Karpas-422 (cell line): ENCODE measurements at regions not wholly inside any gene's neighbourhood (a gene's known extent, or its start where the extent isn't known, plus 50 kb on each side); places are given as distances from the start of the nearest gene placed in this dataset.

Source experiments
- DNase-seq: peaks from one replicate; pipeline ENCODE4 v3.0.0-alpha.2; 2015
- H2AFZ ChIP-seq: fragments of 200-600 bp; sonication (generic); 2 replicates; pipeline ENCODE4 v1.6.1; 2014; ENCODE audit warnings: antibody characterized with exemption, low read length, mixed read lengths
- H3K27ac ChIP-seq: fragments of 200-600 bp; sonication (generic); 2 replicates; pipeline ENCODE4 v1.5.1; 2014; ENCODE audit warnings: mild to moderate bottlenecking, low read length, moderate library complexity
- H3K27me3 ChIP-seq: fragments of 200-600 bp; sonication (generic); 2 replicates; pipeline ENCODE4 v1.6.1; 2014; ENCODE audit warnings: low read length, mixed read lengths
- H3K36me3 ChIP-seq: fragments of 200-600 bp; sonication (generic); 2 replicates; pipeline ENCODE4 v1.6.1; 2014; ENCODE audit warnings: low read length, mixed read lengths; ENCODE audit not compliant: insufficient read depth
- H3K4me1 ChIP-seq: fragments of 200-600 bp; sonication (generic); 2 replicates; pipeline ENCODE4 v1.6.1; 2014; ENCODE audit warnings: mild to moderate bottlenecking, low read length, mixed read lengths
- H3K4me2 ChIP-seq: fragments of 200-600 bp; sonication (generic); 2 replicates; pipeline ENCODE4 v1.6.1; 2014; ENCODE audit warnings: low read length, low read depth, mild to moderate bottlenecking; ENCODE audit not compliant: poor library complexity, severe bottlenecking
- H3K4me3 ChIP-seq: fragments of 200-600 bp; sonication (generic); 2 replicates; pipeline ENCODE4 v1.5.1; 2014; ENCODE audit warnings: mild to moderate bottlenecking, antibody characterized with exemption, low read length, mixed read lengths
- H3K79me2 ChIP-seq: fragments of 200-600 bp; sonication (generic); 2 replicates; pipeline ENCODE4 v1.6.1; 2014; ENCODE audit warnings: mild to moderate bottlenecking, low read length, mixed read lengths
- H3K9ac ChIP-seq: fragments of 200-600 bp; sonication (generic); 2 replicates; pipeline ENCODE4 v1.6.0; 2014; ENCODE audit warnings: low read length
- H3K9me2 ChIP-seq: fragments of 200-600 bp; sonication (generic), shearing (Covaris generic); replicated peaks from 2 replicates; pipeline ENCODE4 v1.6.0; 2014; ENCODE audit warnings: mild to moderate bottlenecking, low read length, moderate library complexity; ENCODE audit not compliant: insufficient read depth
- H3K9me3 ChIP-seq: fragments of 300-700, 200-600 bp; sonication (generic); 2 replicates; pipeline ENCODE4 v1.6.1; 2014; ENCODE audit warnings: low read length, mixed read lengths
- H4K20me1 ChIP-seq: fragments of 200-600 bp; sonication (generic); 2 replicates; pipeline ENCODE4 v1.6.1; 2014; ENCODE audit warnings: mild to moderate bottlenecking, antibody characterized with exemption, low read length, low read depth; ENCODE audit not compliant: insufficient read depth

DNA sequence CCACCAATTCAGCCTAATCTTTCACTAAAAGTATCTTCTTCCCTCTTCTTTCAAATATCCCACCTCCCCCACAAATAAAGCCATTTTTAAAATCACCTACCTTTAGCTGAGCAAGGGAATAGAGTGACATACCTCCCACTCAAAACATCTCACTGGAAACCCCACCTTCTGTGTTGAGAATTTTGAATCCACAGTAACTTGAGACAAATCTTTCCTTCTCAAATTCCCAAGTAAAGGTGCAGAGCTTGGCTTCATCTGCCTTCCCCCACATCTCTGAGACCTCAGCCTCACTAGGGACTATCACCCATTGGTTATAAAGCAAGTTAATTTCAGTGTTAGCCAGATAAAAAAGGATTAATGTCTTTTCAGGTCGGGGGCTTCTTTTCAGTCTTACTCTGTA lies 180.4 kb downstream of the INO80D start:
- Histone ChIP-seq H3K9me2 (no peaks in the 10 kb centered on the region), H3K9me3 (no peaks in the 10 kb centered on the region), H4K20me1 (no peaks in the 10 kb centered on the region), H3K4me3 (no peak overlapping the region), H3K27ac (no peak overlapping the region), H3K79me2 (no peaks in the 10 kb centered on the region), H2AFZ (no peak overlapping the region), H3K36me3 (no peaks in the 10 kb centered on the region), H3K4me1 (no peaks in the 10 kb centered on the region), H3K4me2 (no peak overlapping the region), H3K9ac (no peak overlapping the region), H3K27me3 (no peaks in the 10 kb centered on the region)
- DNase-seq = no peak

DNA sequence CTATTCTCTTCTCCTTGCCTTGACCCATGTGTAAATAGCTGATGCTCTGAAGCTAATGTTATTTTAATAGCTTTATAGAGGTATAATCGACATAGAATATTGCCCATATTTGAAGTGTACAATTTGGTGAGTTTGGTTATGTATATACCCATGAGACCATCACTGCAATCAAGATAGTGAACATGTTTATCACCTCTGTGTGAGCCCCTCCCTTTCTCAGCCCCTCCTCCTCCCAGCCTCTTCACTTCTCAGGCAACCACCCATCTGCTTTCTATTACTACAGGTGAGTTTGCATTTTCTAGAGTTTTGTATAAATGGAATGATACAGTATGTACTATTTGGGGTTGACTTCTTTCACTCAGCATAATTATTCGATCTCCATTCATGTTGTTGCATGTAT lies 181.1 kb downstream of the INO80D start:
- H3K4me2 ChIP-seq = no peak overlapping the region
- no peaks in the 10 kb centered on the region for H3K9me3 ChIP-seq
- H3K27ac ChIP-seq = no peak overlapping the region
- no peak overlapping the region for H3K4me3 ChIP-seq
- H3K79me2 ChIP-seq = no peaks in the 10 kb centered on the region
- no peaks in the 10 kb centered on the region for H3K9me2 ChIP-seq
- H3K27me3 ChIP-seq = no peaks in the 10 kb centered on the region
- no peaks in the 10 kb centered on the region for H3K36me3 ChIP-seq
- no peaks in the 10 kb centered on the region for H3K4me1 ChIP-seq
- no peaks in the 10 kb centered on the region for H4K20me1 ChIP-seq
- no peak for DNase-seq
- H2AFZ ChIP-seq = no peak overlapping the region
- H3K9ac ChIP-seq = no peak overlapping the region

DNA sequence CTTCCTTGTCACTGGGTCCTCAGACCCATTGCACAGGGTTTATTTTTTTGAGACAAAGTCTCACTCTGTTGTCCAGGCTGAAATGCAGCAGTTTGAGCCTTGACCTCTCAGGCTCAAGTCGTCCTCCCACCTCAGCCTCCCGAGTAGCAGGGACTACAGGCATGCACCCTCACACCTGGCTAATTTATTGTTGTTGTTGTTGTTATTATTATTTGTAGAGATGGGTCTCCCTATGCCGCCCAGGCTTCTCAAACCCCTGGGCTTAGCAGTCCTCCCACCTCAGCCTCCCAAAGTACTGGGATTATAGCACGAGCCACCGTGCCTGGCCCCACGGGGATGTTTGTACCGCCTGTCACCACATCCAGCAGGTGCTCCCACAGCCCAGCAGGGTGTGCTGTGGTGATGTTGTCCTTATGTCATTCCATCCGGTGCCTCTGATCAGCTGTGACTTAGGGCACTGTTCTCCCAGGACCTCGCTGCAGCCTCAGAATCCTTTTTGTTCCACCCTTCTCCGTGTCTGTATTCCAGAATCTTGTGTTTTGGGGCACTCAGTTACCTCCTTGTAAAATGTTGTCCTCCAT lies 182.3 kb downstream of the INO80D start:
- H3K4me2 ChIP-seq = no peak overlapping the region
- no peak overlapping the region for H2AFZ ChIP-seq
- no peaks in the 10 kb centered on the region for H4K20me1 ChIP-seq
- no peaks in the 10 kb centered on the region for H3K4me1 ChIP-seq
- no peak overlapping the region for H3K27ac ChIP-seq
- no peaks in the 10 kb centered on the region for H3K9me2 ChIP-seq
- no peaks in the 10 kb centered on the region for H3K36me3 ChIP-seq
- no peak overlapping the region for H3K9ac ChIP-seq
- H3K9me3 ChIP-seq = peaks cover 4% of the 10 kb centered on the region
- no peaks in the 10 kb centered on the region for H3K27me3 ChIP-seq
- no peak overlapping the region for H3K4me3 ChIP-seq
- no peaks in the 10 kb centered on the region for H3K79me2 ChIP-seq
- DNase-seq = peak; percentile 74

DNA sequence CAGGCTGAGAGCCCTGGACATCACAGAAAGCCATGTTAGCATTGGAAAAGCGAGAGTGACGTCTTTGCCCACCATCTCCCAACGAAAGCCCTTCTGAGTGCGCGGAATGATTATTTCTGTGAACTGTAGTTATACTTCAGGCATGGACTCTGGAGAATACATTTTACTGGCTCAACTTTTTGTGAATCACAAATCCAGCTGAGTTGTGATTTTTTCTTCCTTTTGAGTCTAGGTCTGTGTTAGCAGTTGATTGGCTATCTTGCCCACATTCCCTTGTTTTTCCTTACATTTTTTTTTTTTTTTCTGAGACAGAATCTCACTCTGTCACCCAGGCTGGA lies 183.1 kb downstream of the INO80D start:
- H3K79me2 ChIP-seq = no peaks in the 10 kb centered on the region
- H3K4me3 ChIP-seq = no peak overlapping the region
- no peak overlapping the region for H3K27ac ChIP-seq
- H3K4me2 ChIP-seq = no peak overlapping the region
- H4K20me1 ChIP-seq = no peaks in the 10 kb centered on the region
- H2AFZ ChIP-seq = no peak overlapping the region
- H3K9me3 ChIP-seq = peaks cover 4% of the 10 kb centered on the region
- no peak for DNase-seq
- H3K9ac ChIP-seq = no peak overlapping the region
- no peaks in the 10 kb centered on the region for H3K4me1 ChIP-seq
- no peaks in the 10 kb centered on the region for H3K9me2 ChIP-seq
- H3K36me3 ChIP-seq = no peaks in the 10 kb centered on the region
- no peaks in the 10 kb centered on the region for H3K27me3 ChIP-seq

- no peak overlapping the region for H3K4me2 ChIP-seq
- no peak for DNase-seq
- no peak overlapping the region for H3K4me3 ChIP-seq
- no peak overlapping the region for H2AFZ ChIP-seq
- H3K4me1 ChIP-seq = no peaks in the 10 kb centered on the region
- H3K79me2 ChIP-seq = no peaks in the 10 kb centered on the region
- no peaks in the 10 kb centered on the region for H3K27me3 ChIP-seq
- H3K27ac ChIP-seq = no peak overlapping the region
- H3K9me3 ChIP-seq = peaks cover 4% of the 10 kb centered on the region
- H4K20me1 ChIP-seq = no peaks in the 10 kb centered on the region
- no peaks in the 10 kb centered on the region for H3K9me2 ChIP-seq
- no peak overlapping the region for H3K9ac ChIP-seq
- no peaks in the 10 kb centered on the region for H3K36me3 ChIP-seq
Measured at GRCh38 chr2:205902041-205902899, 183.7 kb downstream of the INO80D start.

- H3K27me3 ChIP-seq = no peaks in the 10 kb centered on the region
- no peaks in the 10 kb centered on the region for H3K9me2 ChIP-seq
- H3K27ac ChIP-seq = no peak overlapping the region
- no peak overlapping the region for H3K4me3 ChIP-seq
- no peaks in the 10 kb centered on the region for H3K36me3 ChIP-seq
- H3K79me2 ChIP-seq = no peaks in the 10 kb centered on the region
- H3K4me1 ChIP-seq = no peaks in the 10 kb centered on the region
- no peak for DNase-seq
- H4K20me1 ChIP-seq = no peaks in the 10 kb centered on the region
- no peak overlapping the region for H3K9ac ChIP-seq
- H2AFZ ChIP-seq = no peak overlapping the region
- H3K9me3 ChIP-seq = peaks cover 4% of the 10 kb centered on the region
- no peak overlapping the region for H3K4me2 ChIP-seq
Measured at GRCh38 chr2:205901491-205901890, 184.5 kb downstream of the INO80D start.

- Histone ChIP-seq H3K4me3 (no peak overlapping the region), H3K9ac (no peak overlapping the region), H4K20me1 (no peaks in the 10 kb centered on the region), H3K27ac (no peak overlapping the region), H3K79me2 (no peaks in the 10 kb centered on the region), H2AFZ (no peak overlapping the region), H3K4me1 (no peaks in the 10 kb centered on the region), H3K27me3 (no peaks in the 10 kb centered on the region), H3K4me2 (no peak overlapping the region), H3K9me3 (peaks cover 4% of the 10 kb centered on the region), H3K36me3 (no peaks in the 10 kb centered on the region), H3K9me2 (no peaks in the 10 kb centered on the region)
- no peak for DNase-seq
Measured at GRCh38 chr2:205898744-205899143, 187.2 kb downstream of the INO80D start.

- H2AFZ ChIP-seq = no peak overlapping the region
- no peak overlapping the region for H3K4me2 ChIP-seq
- H3K27ac ChIP-seq = no peak overlapping the region
- no peak overlapping the region for H3K9ac ChIP-seq
- H3K79me2 ChIP-seq = no peaks in the 10 kb centered on the region
- H3K27me3 ChIP-seq = no peaks in the 10 kb centered on the region
- H3K9me2 ChIP-seq = no peaks in the 10 kb centered on the region
- no peaks in the 10 kb centered on the region for H3K4me1 ChIP-seq
- H3K4me3 ChIP-seq = no peak overlapping the region
- H3K9me3 ChIP-seq = peaks cover 4% of the 10 kb centered on the region
- H4K20me1 ChIP-seq = no peaks in the 10 kb centered on the region
- DNase-seq = no peak
- no peaks in the 10 kb centered on the region for H3K36me3 ChIP-seq
Measured at GRCh38 chr2:205895981-205896655, 189.9 kb downstream of the INO80D start.
